Stimulated activated CD4-positive, alpha-beta T cell treated with anti-CD3 and anti-CD28 coated beads, Interleukin-15, amount 100 ng/mL, for 48 hours (primary cell): ENCODE measurements at regions not wholly inside any gene's neighbourhood (a gene's known extent, or its start where the extent isn't known, plus 50 kb on each side); places are given as distances from the start of the nearest gene placed in this dataset.
"Not testable (repeated sequence)": the region's sequence is repeated elsewhere in the genome, so short reads cannot be mapped to it uniquely, and the experiment has no call there.

ENCODE experiments used
- DNase-seq, 2 donors: peaks; one replicate each; pipeline ENCODE4 v3.0.0-alpha.2; 2020; ENCODE audit warnings: low read depth in 2 of 2

DNA sequence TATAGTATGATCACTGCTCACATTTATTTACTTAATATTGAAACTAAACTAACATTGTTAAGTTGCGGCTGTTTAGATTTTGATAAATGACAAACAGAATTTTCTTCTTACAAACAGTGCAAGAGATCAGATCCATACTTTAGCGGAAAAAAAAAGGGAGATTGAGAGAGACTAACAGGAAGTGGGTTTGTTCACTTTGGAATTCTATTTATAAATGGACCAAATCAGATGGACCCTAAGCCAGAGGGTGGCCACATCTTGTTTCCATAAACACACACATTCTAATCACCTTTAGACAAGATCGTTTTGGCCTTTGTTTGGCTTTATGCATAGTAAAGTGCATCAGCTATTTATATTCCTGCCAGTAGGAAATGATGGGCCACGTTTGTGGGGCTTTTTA is 381.4 kb upstream of the CD180 start:
- no peak for DNase-seq

DNA sequence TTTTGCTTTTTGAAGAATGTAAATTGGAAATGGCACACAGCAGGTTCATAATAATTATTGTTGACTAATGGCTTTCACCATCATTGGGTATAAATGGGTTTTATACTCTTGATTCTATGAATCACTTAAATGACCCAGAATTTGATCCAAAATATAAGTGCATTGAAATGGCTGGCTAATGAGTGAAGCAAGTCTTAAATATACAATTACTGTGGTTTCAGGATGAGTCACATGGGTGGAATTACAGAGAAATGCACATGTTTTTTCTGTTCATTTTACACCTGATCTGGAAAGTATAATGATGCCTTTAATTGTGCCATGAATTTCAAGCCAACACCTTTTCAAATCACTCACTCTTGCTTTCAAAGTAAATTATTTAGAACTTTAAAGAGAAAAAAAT is 380.8 kb upstream of the CD180 start:
- no peak for DNase-seq

DNA sequence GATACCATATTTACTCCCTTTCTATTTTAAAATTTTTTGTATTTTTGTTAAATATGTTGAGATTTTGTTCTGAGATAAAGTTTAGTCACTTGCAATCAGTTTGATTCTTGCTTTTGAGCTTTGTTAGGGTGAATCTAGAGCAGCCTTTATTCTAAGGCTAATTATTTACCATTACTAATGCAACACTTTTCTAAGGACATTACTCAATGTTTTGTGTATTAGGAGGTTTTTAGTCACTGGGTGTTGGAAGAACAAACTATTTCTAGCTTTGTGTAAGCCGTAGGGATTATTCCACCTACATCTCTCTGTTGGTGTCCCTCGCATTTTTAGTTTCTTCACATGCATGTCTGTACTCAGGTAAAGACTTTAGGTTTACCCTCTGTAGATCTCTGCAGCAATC is 379.5 kb upstream of the CD180 start:
- no peak for DNase-seq

DNA sequence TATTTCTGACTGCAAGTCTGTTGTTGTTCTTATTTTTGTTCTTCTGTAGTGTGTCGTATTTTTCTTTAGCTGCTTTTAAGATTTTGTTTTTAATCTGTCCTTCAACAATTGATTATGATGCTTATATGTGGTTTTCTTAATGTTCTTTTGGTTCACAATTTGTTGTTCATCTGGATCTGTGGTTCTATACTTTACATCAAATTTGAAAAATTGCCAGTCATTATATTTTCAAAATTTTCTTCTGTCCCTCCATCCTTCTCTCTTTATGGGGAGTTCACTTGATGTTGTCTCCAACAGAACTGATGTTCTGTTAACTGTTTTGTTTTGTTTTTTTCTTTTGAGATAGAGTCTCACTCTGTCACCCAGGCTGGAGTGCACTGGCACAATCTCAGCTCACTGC is 378.5 kb upstream of the CD180 start:
- no peak for DNase-seq

DNA sequence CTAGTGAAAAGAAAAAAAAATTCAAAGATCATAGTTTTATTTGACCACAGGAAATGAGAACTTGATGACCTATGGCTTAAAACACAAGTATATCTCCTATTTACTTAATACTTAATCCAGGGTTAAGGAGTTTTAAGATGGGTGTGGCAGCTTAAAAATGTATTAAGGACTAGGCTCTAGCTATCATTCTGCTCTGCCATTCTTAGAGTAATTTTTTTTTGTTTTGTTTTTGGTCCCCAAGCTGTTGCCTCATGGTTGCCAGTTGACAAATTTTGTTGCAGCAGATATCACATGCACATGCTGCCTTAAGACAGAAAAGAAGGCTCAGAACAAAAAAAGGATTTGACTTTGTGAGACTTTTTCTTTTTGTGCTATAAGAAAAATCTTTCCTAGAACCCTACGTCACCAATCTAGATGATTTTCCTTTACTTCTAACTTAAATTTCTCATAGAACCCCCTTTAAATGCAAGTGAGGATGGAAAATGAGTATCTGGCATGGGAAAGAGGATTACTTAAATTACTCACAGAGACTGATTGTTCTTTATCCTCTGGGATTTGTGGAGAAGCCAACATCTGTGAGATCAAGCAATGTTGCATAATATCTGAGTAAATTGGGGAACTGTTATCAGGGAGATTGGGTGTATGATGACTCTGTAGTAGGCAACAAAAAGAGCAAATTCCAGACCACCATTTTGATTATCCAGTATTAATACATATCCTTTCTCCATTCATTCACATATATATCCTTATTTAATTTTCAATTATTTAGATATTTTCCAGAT is 364.7 kb upstream of the CD180 start:
- DNase-seq: no peak

DNA sequence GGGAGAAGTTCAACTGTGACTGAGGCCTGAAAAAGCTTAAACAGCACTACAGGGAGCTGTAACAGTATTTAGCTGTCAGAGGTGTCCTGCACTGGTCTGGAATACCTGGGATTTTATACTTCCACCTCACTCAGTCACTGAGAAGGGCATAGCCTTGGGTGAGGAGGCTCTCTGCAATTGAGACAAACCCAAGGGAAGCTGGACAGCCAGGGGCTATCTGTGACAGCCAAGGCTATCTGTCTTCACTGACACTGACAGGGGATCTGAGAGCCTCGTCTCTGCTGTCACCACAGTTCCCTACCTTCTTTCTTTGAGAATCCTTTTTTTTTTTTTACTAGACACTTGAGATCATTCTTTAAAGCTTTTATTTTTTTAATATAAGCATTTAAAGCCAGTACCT is 356.2 kb upstream of the CD180 start:
- no peak for DNase-seq

- DNase-seq: no peak
Measured at GRCh38 chr5:67549947-67550346, 353.3 kb upstream of the CD180 start.

GRCh38 chr5:67549296-67549618 is 352.7 kb upstream of the CD180 start:
- DNase-seq: no peak

GRCh38 chr5:67548520-67549295 is 352.1 kb upstream of the CD180 start:
- DNase-seq: no peak

DNA sequence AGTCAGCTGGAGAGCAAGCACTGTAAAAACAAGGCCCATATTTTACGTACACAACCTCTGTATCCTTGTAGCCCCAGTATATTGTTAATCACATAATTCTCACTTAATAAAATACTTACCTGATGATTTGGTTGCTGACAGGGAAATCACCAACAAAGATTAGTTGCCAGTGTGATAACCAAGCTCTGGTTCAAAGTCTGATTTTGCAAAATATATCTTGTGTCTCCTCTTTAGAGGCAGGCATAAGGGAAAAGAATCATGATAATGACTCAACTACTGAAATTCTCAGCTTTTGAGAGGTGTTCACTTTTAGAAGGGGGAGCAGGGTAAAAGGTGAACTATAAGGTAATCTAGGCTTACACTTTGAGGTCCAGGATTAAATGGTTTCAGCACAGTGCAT is 351.1 kb upstream of the CD180 start:
- DNase-seq: no peak

GRCh38 chr5:67544942-67545341 is 348.3 kb upstream of the CD180 start:
- not testable (repeated sequence) for DNase-seq

GRCh38 chr5:67543720-67544270 is 347.2 kb upstream of the CD180 start:
- no peak for DNase-seq

GRCh38 chr5:67542479-67542878 is 345.9 kb upstream of the CD180 start:
- DNase-seq: no peak

DNA sequence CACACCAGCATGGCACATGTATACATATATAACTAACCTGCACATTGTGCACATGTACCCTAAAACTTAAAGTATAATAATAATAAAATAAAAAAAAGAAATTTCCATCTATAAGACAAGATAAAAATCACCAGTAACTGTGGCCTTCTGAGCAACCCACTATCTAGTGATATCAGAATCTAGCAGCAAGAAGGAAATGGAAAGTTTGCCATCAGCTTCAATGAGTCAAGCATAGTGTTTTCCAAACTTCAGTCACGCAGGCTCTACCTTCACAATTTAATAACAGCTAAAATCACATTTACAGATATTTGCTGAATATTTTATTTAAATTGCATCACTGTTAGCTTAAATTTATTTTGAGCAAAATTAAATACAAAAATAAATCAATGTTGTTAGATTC is 345.3 kb upstream of the CD180 start:
- no peak for DNase-seq

GRCh38 chr5:67538855-67539506 is 342.4 kb upstream of the CD180 start:
- no peak for DNase-seq

DNA sequence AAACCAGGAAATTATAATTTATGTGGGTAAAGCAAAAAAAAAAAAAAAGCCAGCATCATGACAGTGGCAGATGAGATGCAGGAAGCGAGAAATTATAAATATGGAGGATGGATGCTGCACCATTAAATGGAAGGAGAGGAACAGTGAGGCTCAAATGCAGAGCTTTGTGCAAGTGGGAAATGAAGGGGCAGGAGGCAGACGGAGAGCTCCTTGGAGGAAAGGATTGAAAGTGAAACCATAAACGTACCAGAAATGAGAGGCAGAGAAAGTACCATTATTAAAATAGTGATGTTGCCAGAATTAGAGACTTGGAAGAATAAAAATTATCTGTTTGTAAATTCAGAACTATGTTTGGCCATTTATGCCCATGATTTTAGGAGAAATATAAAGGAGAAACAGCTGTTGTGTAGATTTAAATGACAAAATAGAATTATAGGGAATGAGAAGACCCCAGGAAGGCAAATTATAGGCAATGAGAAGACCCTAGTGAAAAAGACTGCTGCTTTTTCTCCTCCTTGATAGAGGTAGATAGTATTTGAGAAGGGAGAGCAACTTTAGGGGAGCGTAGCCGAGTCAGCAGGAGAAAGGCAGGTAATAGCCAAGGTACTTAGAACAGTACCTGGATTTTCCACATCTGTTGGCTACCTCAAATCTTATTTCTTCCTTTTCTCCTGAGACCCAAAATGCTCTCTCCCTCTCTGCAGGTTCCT is 341.0 kb upstream of the CD180 start:
- no peak for DNase-seq

- no peak for DNase-seq
Measured at GRCh38 chr5:67536866-67537265, 340.3 kb upstream of the CD180 start.

DNA sequence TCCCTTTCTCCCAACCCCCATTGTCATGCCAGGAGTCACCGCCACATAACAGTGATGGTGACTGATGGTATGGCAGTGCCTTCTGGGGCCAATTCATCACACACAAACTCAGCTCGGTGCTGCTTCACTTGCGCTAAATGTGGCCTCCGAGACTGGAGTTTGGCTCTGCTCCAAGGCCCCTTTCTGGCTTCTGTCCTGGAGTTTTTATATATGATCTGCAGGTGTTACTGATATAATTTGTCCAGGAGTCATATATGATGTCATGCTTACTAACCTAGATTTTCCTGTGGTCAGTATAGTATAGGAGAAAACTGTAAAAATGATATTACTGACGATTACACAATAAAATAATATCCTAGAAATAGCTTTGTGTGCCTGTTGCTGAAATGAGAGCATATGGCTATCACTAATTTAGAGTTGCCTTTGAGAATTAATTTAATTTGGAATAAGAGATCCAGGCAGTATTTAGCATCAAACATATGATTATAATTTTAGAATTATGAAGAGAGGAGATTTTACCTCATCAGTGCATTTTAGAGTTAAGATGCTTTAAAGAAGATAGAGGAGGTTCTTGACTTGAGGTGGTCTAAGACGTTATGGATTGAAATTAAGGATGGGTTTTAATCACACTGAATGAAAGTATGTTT is 334.1 kb upstream of the CD180 start:
- no peak for DNase-seq

GRCh38 chr5:67528953-67529352 is 332.4 kb upstream of the CD180 start:
- no peak for DNase-seq

DNA sequence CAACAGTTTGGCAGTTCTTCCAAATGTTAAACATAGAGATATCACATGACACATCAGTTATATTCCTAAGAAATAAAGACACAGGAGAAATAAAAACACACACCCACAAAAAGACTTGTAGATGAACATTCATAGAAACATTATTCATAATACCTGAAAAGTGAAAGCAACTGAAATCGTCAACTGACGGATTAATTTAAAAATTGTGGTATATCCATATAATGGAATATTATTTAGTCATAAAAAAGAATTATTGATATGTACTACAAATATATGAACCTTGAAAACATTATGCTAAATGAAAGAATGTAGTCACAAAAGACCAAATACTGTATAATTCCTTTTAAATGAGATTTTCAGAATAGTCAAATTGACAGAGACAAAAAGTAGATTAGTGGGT is 330.2 kb upstream of the CD180 start:
- no peak for DNase-seq

- no peak for DNase-seq
Measured at GRCh38 chr5:67520161-67520908, 323.7 kb upstream of the CD180 start.
